GM21528 (cell line): ENCODE measurements at regions not wholly inside any gene's neighbourhood (a gene's known extent, or its start where the extent isn't known, plus 50 kb on each side); places are given as distances from the start of the nearest gene placed in this dataset.

Experiments used
- ATAC-seq: cut with Tn5 transposase; IDR thresholded peaks from one replicate; pipeline ENCODE4 v1.9.1; 2021; ENCODE audit warnings: mild to moderate bottlenecking, moderate library complexity; ENCODE audit not compliant: unreplicated experiment, low FRiP score

GRCh38 chr4:19133315-19133714, 1111.8 kb upstream of the LCORL start:
- no peak for ATAC-seq

GRCh38 chr4:19130866-19131265, 1109.3 kb upstream of the LCORL start:
- no peak for ATAC-seq

GRCh38 chr4:19128176-19128575, 1106.6 kb upstream of the LCORL start:
- ATAC-seq, result no peak

- ATAC-seq, result no peak
Observed at GRCh38 chr4:19126903-19127302, 1105.3 kb upstream of the LCORL start.

- ATAC-seq, result no peak
Observed at GRCh38 chr4:19123681-19124080, 1102.1 kb upstream of the LCORL start.

GRCh38 chr4:19119904-19120560, 1098.5 kb upstream of the LCORL start:
- no peak for ATAC-seq

GRCh38 chr4:19117022-19117421, 1095.5 kb upstream of the LCORL start:
- no peak for ATAC-seq

GRCh38 chr4:19104176-19104575, 1082.6 kb upstream of the LCORL start:
- ATAC-seq, result no peak

- ATAC-seq, result no peak
Observed at GRCh38 chr4:19095491-19096046, 1074.0 kb upstream of the LCORL start.

- no peak for ATAC-seq
Observed at GRCh38 chr4:19093951-19094350, 1072.4 kb upstream of the LCORL start.

GRCh38 chr4:19092797-19093196, 1071.2 kb upstream of the LCORL start:
- ATAC-seq, result no peak

GRCh38 chr4:19074036-19074435, 1052.5 kb upstream of the LCORL start:
- no peak for ATAC-seq

- ATAC-seq, result no peak
Observed at GRCh38 chr4:19063662-19064061, 1042.1 kb upstream of the LCORL start.

- no peak for ATAC-seq
Observed at GRCh38 chr4:19054916-19055315, 1033.4 kb upstream of the LCORL start.

GRCh38 chr4:19051831-19052230, 1030.3 kb upstream of the LCORL start:
- no peak for ATAC-seq

GRCh38 chr4:19047279-19047880, 1025.8 kb upstream of the LCORL start:
- ATAC-seq, result no peak

- ATAC-seq, result no peak
Observed at GRCh38 chr4:19039816-19040215, 1018.3 kb upstream of the LCORL start.

GRCh38 chr4:19038231-19038630, 1016.7 kb upstream of the LCORL start:
- ATAC-seq, result no peak

GRCh38 chr4:19033816-19034733, 1012.5 kb upstream of the LCORL start:
- no peak for ATAC-seq

GRCh38 chr4:19030536-19030935, 1009.0 kb upstream of the LCORL start:
- ATAC-seq, result no peak

GRCh38 chr4:19030048-19030447, 1008.5 kb upstream of the LCORL start:
- ATAC-seq, result no peak
